GM21515 (cell line): ENCODE measurements at regions not wholly inside any gene's neighbourhood (a gene's known extent, or its start where the extent isn't known, plus 50 kb on each side); places are given as distances from the start of the nearest gene placed in this dataset.

Source experiments
- ATAC-seq: cut with Tn5 transposase; IDR thresholded peaks from one replicate; pipeline ENCODE4 v1.9.1; 2021; ENCODE audit not compliant: unreplicated experiment

GRCh38 chr2:21427606-21428005 is 303.8 kb downstream of the TDRD15 start:
- ATAC-seq = no peak

GRCh38 chr2:21428754-21429153 is 305.0 kb downstream of the TDRD15 start:
- no peak for ATAC-seq

GRCh38 chr2:21429747-21430146 is 306.0 kb downstream of the TDRD15 start:
- ATAC-seq = no peak

GRCh38 chr2:21431078-21431477 is 307.3 kb downstream of the TDRD15 start:
- no peak for ATAC-seq

- ATAC-seq = no peak
These were observed 315.2 kb downstream of the TDRD15 start for GRCh38 chr2:21438949-21439348.

GRCh38 chr2:21441442-21441841 is 317.7 kb downstream of the TDRD15 start:
- no peak for ATAC-seq

GRCh38 chr2:21443494-21444105 is 319.8 kb downstream of the TDRD15 start:
- no peak for ATAC-seq

GRCh38 chr2:21449881-21450280 is 326.1 kb downstream of the TDRD15 start:
- no peak for ATAC-seq

- no peak for ATAC-seq
These were observed 327.6 kb downstream of the TDRD15 start for GRCh38 chr2:21451403-21451802.

- ATAC-seq = no peak
These were observed 328.5 kb downstream of the TDRD15 start for GRCh38 chr2:21452263-21452662.

GRCh38 chr2:21452678-21453077 is 328.9 kb downstream of the TDRD15 start:
- no peak for ATAC-seq

GRCh38 chr2:21453723-21454450 is 330.1 kb downstream of the TDRD15 start:
- no peak for ATAC-seq

GRCh38 chr2:21454839-21455238 is 331.1 kb downstream of the TDRD15 start:
- ATAC-seq = no peak

- ATAC-seq = no peak
These were observed 338.0 kb downstream of the TDRD15 start for GRCh38 chr2:21461754-21462240.

- ATAC-seq = no peak
These were observed 342.7 kb downstream of the TDRD15 start for GRCh38 chr2:21466341-21466927.

- no peak for ATAC-seq
These were observed 343.6 kb downstream of the TDRD15 start for GRCh38 chr2:21467280-21467818.

GRCh38 chr2:21467910-21468309 is 344.1 kb downstream of the TDRD15 start:
- ATAC-seq = no peak

- no peak for ATAC-seq
These were observed 344.9 kb downstream of the TDRD15 start for GRCh38 chr2:21468624-21469023.

GRCh38 chr2:21469158-21469557 is 345.4 kb downstream of the TDRD15 start:
- ATAC-seq = no peak

- no peak for ATAC-seq
These were observed 345.8 kb downstream of the TDRD15 start for GRCh38 chr2:21469564-21469963.

GRCh38 chr2:21480162-21480561 is 356.4 kb downstream of the TDRD15 start:
- ATAC-seq = no peak

GRCh38 chr2:21484643-21485042 is 360.9 kb downstream of the TDRD15 start:
- ATAC-seq = no peak
